ENCODE measurements at regions not wholly inside any gene's neighbourhood (a gene's known extent, or its start where the extent isn't known, plus 50 kb on each side); places are given as distances from the start of the nearest gene placed in this dataset.

DNA sequence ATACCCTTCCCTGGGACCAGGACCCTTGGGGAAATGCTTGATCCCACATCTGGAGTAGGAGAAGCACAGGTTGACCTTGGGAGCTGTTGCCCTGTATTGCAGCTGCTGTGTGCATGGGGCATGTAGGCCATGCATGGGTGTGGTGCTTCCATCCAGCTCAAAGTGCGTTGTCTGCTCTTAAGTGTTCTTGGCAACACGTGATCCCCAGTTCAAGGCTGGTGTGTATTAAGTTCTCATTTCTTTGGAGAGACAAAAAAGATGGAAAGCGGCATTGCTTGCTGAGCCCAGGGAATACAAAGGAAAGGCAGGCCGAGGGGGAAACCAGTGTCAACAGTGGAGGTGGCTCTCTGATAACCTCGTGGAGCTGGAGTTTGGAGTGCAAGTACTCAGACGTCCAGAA, 110.7 kb downstream of the RTP5 start:
- H3K4me3 ChIP-seq (ENCODE audit: low read depth, low read length), result no peak overlapping the region
- TF ChIP-seq, protein P1, sequence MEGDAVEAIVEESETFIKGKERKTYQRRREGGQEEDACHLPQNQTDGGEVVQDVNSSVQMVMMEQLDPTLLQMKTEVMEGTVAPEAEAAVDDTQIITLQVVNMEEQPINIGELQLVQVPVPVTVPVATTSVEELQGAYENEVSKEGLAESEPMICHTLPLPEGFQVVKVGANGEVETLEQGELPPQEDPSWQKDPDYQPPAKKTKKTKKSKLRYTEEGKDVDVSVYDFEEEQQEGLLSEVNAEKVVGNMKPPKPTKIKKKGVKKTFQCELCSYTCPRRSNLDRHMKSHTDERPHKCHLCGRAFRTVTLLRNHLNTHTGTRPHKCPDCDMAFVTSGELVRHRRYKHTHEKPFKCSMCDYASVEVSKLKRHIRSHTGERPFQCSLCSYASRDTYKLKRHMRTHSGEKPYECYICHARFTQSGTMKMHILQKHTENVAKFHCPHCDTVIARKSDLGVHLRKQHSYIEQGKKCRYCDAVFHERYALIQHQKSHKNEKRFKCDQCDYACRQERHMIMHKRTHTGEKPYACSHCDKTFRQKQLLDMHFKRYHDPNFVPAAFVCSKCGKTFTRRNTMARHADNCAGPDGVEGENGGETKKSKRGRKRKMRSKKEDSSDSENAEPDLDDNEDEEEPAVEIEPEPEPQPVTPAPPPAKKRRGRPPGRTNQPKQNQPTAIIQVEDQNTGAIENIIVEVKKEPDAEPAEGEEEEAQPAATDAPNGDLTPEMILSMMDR (IDR thresholded peaks at IDR 0.05; ENCODE audit: low read depth, low read length), result no peak
- H3K27me3 ChIP-seq (ENCODE audit: insufficient read depth, low read depth, severe bottlenecking), result no peaks in the 10 kb centered on the region
- no peaks in the 10 kb centered on the region for H3K36me3 ChIP-seq
- no peak for DNase-seq
- no peak overlapping the region for H3K27ac ChIP-seq
- H3K9me3 ChIP-seq (ENCODE audit: severe bottlenecking), result no peaks in the 10 kb centered on the region

DNA sequence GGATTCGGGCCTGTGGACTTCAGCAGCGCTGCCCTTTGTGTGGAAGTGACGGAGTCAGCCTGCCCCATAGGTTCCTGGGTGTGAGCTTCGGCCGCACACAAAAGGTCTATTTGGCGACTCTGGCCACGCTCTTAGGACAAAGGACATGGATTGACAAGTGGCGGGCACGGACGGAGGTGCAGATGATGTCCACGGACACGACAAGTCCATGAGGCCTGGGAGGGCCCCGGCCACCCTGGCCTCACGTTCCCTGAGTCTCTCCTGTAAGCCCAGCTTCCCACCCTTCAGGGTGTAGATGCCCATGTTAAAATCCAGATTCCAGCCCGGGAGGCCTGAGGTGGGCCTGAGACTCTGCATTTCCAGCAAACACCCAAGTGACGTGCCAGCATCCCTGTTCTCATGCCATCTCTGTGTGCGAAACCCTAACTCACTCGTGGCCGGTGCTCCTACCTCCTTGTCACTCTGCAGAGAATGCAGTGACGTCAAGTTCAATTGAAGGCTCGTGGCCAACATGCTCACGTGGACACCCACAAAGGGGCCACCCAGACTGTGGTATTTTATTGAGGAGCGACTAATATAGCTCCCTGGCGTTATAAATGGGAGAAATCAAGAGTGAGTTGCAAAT, 111.7 kb downstream of the RTP5 start:
- Histone ChIP-seq H3K36me3 (no peaks in the 10 kb centered on the region), H3K9me3 (ENCODE audit: severe bottlenecking) (no peaks in the 10 kb centered on the region), H3K4me3 (ENCODE audit: low read depth, low read length) (no peak overlapping the region), H3K27ac (no peak overlapping the region), H3K27me3 (ENCODE audit: insufficient read depth, low read depth, severe bottlenecking) (no peaks in the 10 kb centered on the region)
- TF ChIP-seq, protein P1 (IDR thresholded peaks at IDR 0.05; ENCODE audit: low read depth, low read length), result no peak
- DNase-seq, result no peak

DNA sequence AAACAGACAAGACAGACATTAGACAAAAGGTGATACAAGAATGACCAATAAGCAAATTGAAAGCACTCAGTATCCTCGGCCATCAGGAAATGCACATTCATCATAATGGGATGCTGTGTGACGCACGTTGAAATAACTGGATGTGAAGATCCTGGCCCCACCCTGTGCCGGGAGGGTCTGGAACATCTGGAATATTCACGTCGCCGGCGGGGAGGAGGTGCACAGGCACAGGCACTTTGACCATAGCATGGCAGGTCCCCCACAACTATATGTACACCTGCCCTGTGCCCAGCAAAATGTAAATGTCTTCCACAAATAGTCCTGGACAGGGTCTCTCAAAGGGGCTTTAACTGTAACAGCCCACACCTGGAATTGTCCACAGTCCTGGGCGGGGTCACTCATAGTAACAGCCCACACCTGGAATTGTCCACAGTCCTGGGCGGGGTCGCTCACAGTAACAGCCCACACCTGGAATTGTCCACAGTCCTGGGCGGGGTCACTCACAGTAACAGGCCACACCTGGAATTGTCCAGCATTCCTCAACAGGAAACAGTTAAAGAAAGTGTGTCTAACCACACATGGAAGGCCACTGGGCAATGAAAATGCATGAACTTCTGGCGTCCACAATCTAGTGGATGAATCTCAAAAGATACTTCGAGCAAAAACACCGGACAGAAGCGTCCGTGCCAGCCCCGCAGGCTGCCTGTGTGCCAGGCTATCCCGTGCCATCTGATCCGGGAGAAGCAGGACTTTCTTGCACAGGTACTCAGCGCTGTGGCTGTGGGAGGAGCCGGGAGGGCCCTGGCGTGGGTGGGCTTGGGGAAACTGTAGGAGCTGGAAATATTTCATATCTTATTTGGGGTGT, 113.4 kb downstream of the RTP5 start:
- TF ChIP-seq, protein P1 (IDR thresholded peaks at IDR 0.05; ENCODE audit: low read depth, low read length), result no peak
- H3K36me3 ChIP-seq, result no peaks in the 10 kb centered on the region
- H3K4me3 ChIP-seq (ENCODE audit: low read depth, low read length), result no peak overlapping the region
- no peaks in the 10 kb centered on the region for H3K9me3 ChIP-seq (ENCODE audit: severe bottlenecking)
- no peak for DNase-seq
- no peak overlapping the region for H3K27ac ChIP-seq
- H3K27me3 ChIP-seq (ENCODE audit: insufficient read depth, low read depth, severe bottlenecking), result no peaks in the 10 kb centered on the region

DNA sequence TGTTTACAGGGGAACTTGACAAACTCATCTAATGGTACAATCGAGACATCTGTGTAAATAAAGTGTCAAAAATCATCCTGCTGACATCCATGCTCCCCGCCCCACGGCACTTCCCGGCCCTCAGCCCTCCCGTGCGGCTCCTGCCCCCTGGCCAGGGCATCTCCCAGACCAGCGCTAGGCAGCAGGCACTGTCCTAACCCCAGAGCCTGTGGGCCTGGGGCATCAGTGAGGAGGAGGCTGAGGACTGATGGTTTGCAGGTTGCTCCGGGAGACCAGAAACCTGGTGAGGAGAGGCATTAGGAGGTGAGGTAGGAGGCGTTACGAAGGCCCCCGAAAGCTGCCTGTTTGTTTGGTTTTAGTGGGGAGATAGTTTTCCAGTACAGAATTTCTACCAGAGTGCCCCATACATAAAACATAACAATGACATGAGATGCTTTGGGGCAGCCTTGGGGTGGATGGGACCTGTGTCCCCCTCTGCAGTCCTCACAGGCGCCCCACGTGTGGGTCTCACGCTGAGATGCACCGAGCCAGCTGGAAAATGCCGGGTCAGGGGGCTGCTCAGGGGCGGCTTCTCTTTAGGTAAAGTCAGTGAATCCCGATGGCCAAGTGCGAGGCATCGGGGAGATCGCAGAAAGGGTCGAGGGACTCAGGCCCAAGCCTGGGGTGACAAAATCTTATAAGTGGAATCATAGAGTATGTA, 114.2 kb downstream of the RTP5 start:
- no peak overlapping the region for H3K27ac ChIP-seq
- no peaks in the 10 kb centered on the region for H3K27me3 ChIP-seq (ENCODE audit: insufficient read depth, low read depth, severe bottlenecking)
- H3K4me3 ChIP-seq (ENCODE audit: low read depth, low read length), result no peak overlapping the region
- no peaks in the 10 kb centered on the region for H3K9me3 ChIP-seq (ENCODE audit: severe bottlenecking)
- no peaks in the 10 kb centered on the region for H3K36me3 ChIP-seq
- DNase-seq, result no peak
- TF ChIP-seq, protein P1 (IDR thresholded peaks at IDR 0.05; ENCODE audit: low read depth, low read length), result no peak

DNA sequence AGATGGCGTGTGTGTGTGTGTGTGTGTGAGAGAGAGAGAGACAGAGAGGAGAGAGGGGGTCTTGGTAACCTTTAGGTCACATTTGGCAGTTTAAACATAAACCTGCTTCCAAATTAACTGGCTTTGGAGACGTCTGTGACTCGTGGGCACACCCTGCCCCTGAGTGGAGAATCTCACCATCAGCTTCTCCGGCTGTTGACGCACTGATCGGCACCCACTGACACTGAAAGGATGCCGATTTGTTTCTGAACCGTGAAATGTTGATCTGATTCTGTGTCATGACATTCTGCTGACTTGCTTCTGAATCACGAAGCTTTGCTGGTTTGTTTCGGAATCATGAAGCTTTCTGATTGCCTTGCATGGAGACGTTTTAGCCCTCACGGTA, 114.7 kb downstream of the RTP5 start:
- DNase-seq, result no peak

More for the DNA sequence above, 114.7 kb downstream of the RTP5 start:
- Histone ChIP-seq H3K4me3 (ENCODE audit: low read depth, low read length) (no peak overlapping the region), H3K27me3 (ENCODE audit: insufficient read depth, low read depth, severe bottlenecking) (no peaks in the 10 kb centered on the region), H3K9me3 (ENCODE audit: severe bottlenecking) (no peaks in the 10 kb centered on the region), H3K36me3 (no peaks in the 10 kb centered on the region), H3K27ac (no peak overlapping the region)
- TF ChIP-seq, protein P1 (IDR thresholded peaks at IDR 0.05; ENCODE audit: low read depth, low read length), result no peak

All from WERI-Rb-1 (cell line).